Panc1 (cell line): ENCODE measurements at regions not wholly inside any gene's neighbourhood (a gene's known extent, or its start where the extent isn't known, plus 50 kb on each side); places are given as distances from the start of the nearest gene placed in this dataset.

Experiments
- ATAC-seq: fragments of 200-7000 bp; cut with Tn5 transposase; 2 replicates; pipeline ENCODE4 v1.9.1; 2020; ENCODE audit warnings: mild to moderate bottlenecking, moderate library complexity
- BruUV-seq: library from RNA; stranded (reverse); fragments of 400-500 nt; replicated peaks from 2 replicates; lab custom pipeline; 2021; lab: Mats Ljungman, UMichigan
- CTCF ChIA-PET: fragments of 300-600 bp; sonication (Branson Sonifier 250); formaldehyde crosslinking; loops from one replicate; lab custom pipeline; 2022; ENCODE audit warnings: antibody characterized with exemption; lab: Charles Lee
- POLR2A ChIA-PET: fragments of 300-600 bp; sonication (Branson Sonifier 250); formaldehyde crosslinking; loops from one replicate; lab custom pipeline; 2022; ENCODE audit warnings: antibody characterized with exemption; lab: Charles Lee
- DNase-seq: peaks from one replicate; pipeline ENCODE4 v3.0.0-alpha.2; 2010; ENCODE audit warnings: low read depth, low spot score
- H3K27ac ChIP-seq: 2 replicates; pipeline ENCODE4 v1.5.1; 2011; ENCODE audit warnings: mild to moderate bottlenecking, low read length, inconsistent platforms
- H3K27me3 ChIP-seq: fragments of 200-500 bp; sonication (Bioruptor generic); 2 replicates; pipeline ENCODE4 v1.6.0; 2014; ENCODE audit warnings: low read length, inconsistent platforms; ENCODE audit not compliant: control insufficient read depth, insufficient read depth
- H3K36me3 ChIP-seq: fragments of 200-500 bp; sonication (Bioruptor generic); 2 replicates; pipeline ENCODE4 v1.5.1; 2014; ENCODE audit warnings: inconsistent platforms, mild to moderate bottlenecking, low read length, moderate library complexity; ENCODE audit not compliant: control insufficient read depth, insufficient read depth
- H3K4me1 ChIP-seq: 2 replicates; pipeline ENCODE4 v1.5.1; 2011; ENCODE audit warnings: inconsistent platforms, mild to moderate bottlenecking, low read length, moderate library complexity; ENCODE audit not compliant: control insufficient read depth, insufficient read depth
- H3K4me3 ChIP-seq, 2 experiments: 2 replicates each; pipeline ENCODE4 v1.5.1; 2011 to 2012; ENCODE audit warnings: low read depth in 2 of 2, low read length in 2 of 2, mild to moderate bottlenecking in 2 of 2, inconsistent platforms in 1 of 2, moderate library complexity in 1 of 2
- H3K9me3 ChIP-seq: fragments of 200-500 bp; sonication (Bioruptor generic); 2 replicates; pipeline ENCODE4 v1.5.1; 2014; ENCODE audit warnings: low read depth, mild to moderate bottlenecking, inconsistent platforms, low read length, moderate library complexity; ENCODE audit not compliant: control insufficient read depth, insufficient read depth
- CTCF ChIP-seq: fragments of 450-650 bp; IDR thresholded peaks from 2 replicates; pipeline ENCODE4 v1.5.1; 2017; ENCODE audit warnings: mild to moderate bottlenecking
- POLR2AphosphoS5 ChIP-seq: IDR thresholded peaks from 2 replicates; pipeline ENCODE4 v1.6.1; 2012; ENCODE audit warnings: mild to moderate bottlenecking, low read depth, low read length, moderate library complexity
- REST ChIP-seq, 2 experiments: IDR thresholded peaks; 2 replicates each; pipeline ENCODE4 v1.6.1; 2011 to 2012; ENCODE audit warnings: low read depth in 2 of 2, control low read depth in 1 of 2, low read length in 1 of 2, mild to moderate bottlenecking in 1 of 2, moderate library complexity in 1 of 2; ENCODE audit not compliant: insufficient read depth in 1 of 2
- SIN3A ChIP-seq: IDR thresholded peaks from 2 replicates; pipeline ENCODE4 v1.6.1; 2012; ENCODE audit warnings: low read depth, mild to moderate bottlenecking, low read length, moderate library complexity, borderline replicate concordance; ENCODE audit not compliant: insufficient read depth
- TCF7L2 ChIP-seq: IDR thresholded peaks from 2 replicates; pipeline ENCODE4 v1.6.1; 2011; ENCODE audit warnings: mild to moderate bottlenecking, low read depth, low read length, inconsistent platforms
- in situ Hi-C: cut with HindIII; loops from 2 replicates; pipeline ENCODE4 v1.10.0; 2016; ENCODE audit warnings: low sequenced_read_pairs, low pct_unique_long_range_greater_than_20kb
- intact Hi-C: fragments of 100-400 bp; cut with micrococcal nuclease; formaldehyde crosslinking; loops from one replicate; pipeline ENCODE4 v1.10.0; 2022; ENCODE audit not compliant: unreplicated experiment

- Histone ChIP-seq H3K27me3 (no peaks in the 10 kb centered on the region), H3K4me1 (no peaks in the 10 kb centered on the region), H3K36me3 (no peaks in the 10 kb centered on the region), H3K4me3 (no peak overlapping the region), H3K27ac (no peak overlapping the region), H3K9me3 (no peaks in the 10 kb centered on the region)
- in situ Hi-C loops, result no loop called here
- intact Hi-C loops, result no loop called here
- no TSS peak for BruUV-seq
- TF ChIP-seq SIN3A, result no peak
- TF ChIP-seq CTCF, result no peak
- TF ChIP-seq POLR2AphosphoS5, result no peak
- no peak for TF ChIP-seq TCF7L2
- TF ChIP-seq REST (IDR thresholded peaks at IDR 0.05; ENCODE audit: insufficient read depth in 1 of 2, low read depth in 2 of 2, low read length in 1 of 2), result no peak
- no peak for DNase-seq
- ChIA-PET POLR2A (no interaction called here), CTCF (no interaction called here)
- ATAC-seq, result no peak
Measured at GRCh38 chr12:85562765-85563164, 273.4 kb downstream of the RASSF9 start.

GRCh38 chr12:85564786-85565185 is 271.4 kb downstream of the RASSF9 start:
- TF ChIP-seq CTCF (no peak), POLR2AphosphoS5 (no peak), REST (IDR thresholded peaks at IDR 0.05; ENCODE audit: insufficient read depth in 1 of 2, low read depth in 2 of 2, low read length in 1 of 2) (no peak), TCF7L2 (no peak), SIN3A (no peak)
- intact Hi-C loops, result no loop called here
- ChIA-PET POLR2A (no interaction called here), CTCF (no interaction called here)
- BruUV-seq, result no TSS peak
- Histone ChIP-seq H3K27ac (no peak overlapping the region), H3K27me3 (no peaks in the 10 kb centered on the region), H3K9me3 (no peaks in the 10 kb centered on the region), H3K36me3 (no peaks in the 10 kb centered on the region), H3K4me1 (no peaks in the 10 kb centered on the region), H3K4me3 (no peak overlapping the region)
- in situ Hi-C loops, result no loop called here
- ATAC-seq (no peak), DNase-seq (no peak)
